ENCODE measurements at regions not wholly inside any gene's neighbourhood (a gene's known extent, or its start where the extent isn't known, plus 50 kb on each side); places are given as distances from the start of the nearest gene placed in this dataset.

DNA sequence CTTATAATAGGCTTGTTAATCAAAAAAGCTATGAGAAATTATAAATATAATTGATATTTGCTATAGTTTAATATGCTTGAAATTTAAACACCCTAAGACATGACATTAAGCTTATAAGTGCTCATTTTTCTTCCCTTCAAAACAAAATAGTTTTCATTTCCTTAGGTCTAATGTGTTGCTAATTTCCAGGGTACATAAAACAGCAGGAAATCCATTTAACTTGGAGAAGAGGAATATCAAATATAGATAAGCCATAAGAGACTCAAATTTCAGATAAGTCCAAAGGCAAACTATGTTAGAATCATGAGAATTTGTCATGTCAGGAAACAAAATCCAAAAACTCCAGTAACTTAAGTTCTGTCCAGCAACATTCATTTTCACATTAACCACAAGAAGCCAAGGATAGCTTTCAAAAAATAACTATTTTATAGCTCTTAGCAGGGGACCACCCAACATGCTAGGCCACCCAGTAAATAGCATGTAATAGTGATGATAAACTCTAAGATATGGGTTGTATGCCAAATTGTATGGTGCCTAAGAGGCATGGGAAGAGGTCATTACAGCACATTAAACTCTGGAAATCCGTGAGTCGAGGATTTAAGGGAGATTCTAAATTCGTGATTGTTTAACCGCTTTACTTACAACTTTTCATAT is 298.1 kb downstream of the CRPPA start:
- TF ChIP-seq EP300 (IDR thresholded peaks at IDR 0.05; ENCODE audit: borderline replicate concordance) (no peak), FOXM1 (IDR thresholded peaks at IDR 0.05; ENCODE audit: borderline replicate concordance, low read depth) (no peak), ZBTB7A (IDR thresholded peaks at IDR 0.05; ENCODE audit: low read depth) (no peak), TAF1 (IDR thresholded peaks at IDR 0.05; ENCODE audit: low read depth) (no peak)
- TF ChIP-seq, protein P1, sequence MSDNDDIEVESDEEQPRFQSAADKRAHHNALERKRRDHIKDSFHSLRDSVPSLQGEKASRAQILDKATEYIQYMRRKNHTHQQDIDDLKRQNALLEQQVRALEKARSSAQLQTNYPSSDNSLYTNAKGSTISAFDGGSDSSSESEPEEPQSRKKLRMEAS (IDR thresholded peaks at IDR 0.05), result no peak
